Esophagus muscularis mucosa (tissue), 4 donors: ENCODE measurements at regions not wholly inside any gene's neighbourhood (a gene's known extent, or its start where the extent isn't known, plus 50 kb on each side); places are given as distances from the start of the nearest gene placed in this dataset.

Source experiments
- DNase-seq: peaks from one replicate; pipeline ENCODE4 v3.0.0-alpha.2; 2017; ENCODE audit errors: extremely low spot score
- H3K27ac ChIP-seq, 4 donors: fragments of 200-600 bp; sonication (generic); replicated peaks in 1 of 4; 1 replicate in 3 of 4; 2 replicates in 1 of 4; pipeline ENCODE4 v1.5.1; 2016 to 2019; ENCODE audit warnings: mild to moderate bottlenecking in 1 of 4
- H3K27me3 ChIP-seq, 4 donors: fragments of 200-600 bp; sonication (generic); one replicate each; pipeline versions ENCODE4 v1.5.1 to v1.6.0; 2016 to 2019
- H3K36me3 ChIP-seq, 4 donors: fragments of 200-600 bp; sonication (generic); one replicate each; pipeline ENCODE4 v1.5.1; 2016 to 2019
- H3K4me1 ChIP-seq, 4 donors: fragments of 200-600 bp; sonication (generic); one replicate each; pipeline ENCODE4 v1.5.1; 2016 to 2019
- H3K4me3 ChIP-seq, 4 donors: fragments of 200-600 bp; sonication (generic); 1 replicate in 2 of 4; 2 replicates in 2 of 4; pipeline ENCODE4 v1.5.1; 2016 to 2019; ENCODE audit warnings: mild to moderate bottlenecking in 4 of 4, moderate library complexity in 1 of 4
- H3K9me3 ChIP-seq, 4 donors: fragments of 200-600 bp; sonication (generic); 1 replicate in 3 of 4; 2 replicates in 1 of 4; pipeline ENCODE4 v1.5.1; 2016 to 2019
- EP300 ChIP-seq: sonication (generic); formaldehyde crosslinking; IDR thresholded peaks from one replicate; pipeline ENCODE4 v1.6.1; 2017; ENCODE audit warnings: antibody characterized with exemption
- POLR2A ChIP-seq: fragments of 450-650 bp; IDR thresholded peaks from one replicate; pipeline ENCODE4 v1.6.1; 2017; ENCODE audit warnings: antibody characterized with exemption, moderate library complexity, mild to moderate bottlenecking, low read depth
- POLR2AphosphoS5 ChIP-seq, 2 donors: sonication (generic); formaldehyde crosslinking; IDR thresholded peaks; one replicate each; pipeline ENCODE4 v1.6.1; 2017; ENCODE audit warnings: antibody characterized with exemption in 2 of 2
- WGBS: methylation state at CpG from one replicate; pipeline ENCODE4 v1.1.5; 2018; 5-methylcytosine and 5-hydroxymethylcytosine counted together
- intact Hi-C: fragments of 100-400 bp; cut with DNase I; formaldehyde crosslinking; loops from one replicate; pipeline ENCODE4 v1.15.1; 2023
- TF ChIP-seq, protein P1 (sequence below), 3 experiments: fragments of 200-600 bp in 2 of 3; fragments of 450-650 bp in 1 of 3; sonication (generic) in 2 of 3; IDR thresholded peaks; one replicate each; pipeline ENCODE4 v1.5.1; 2017 to 2019; ENCODE audit warnings: antibody characterized with exemption in 3 of 3, mild to moderate bottlenecking in 2 of 3, moderate library complexity in 1 of 3

GRCh38 chr3:139746481-139746880 is 68.7 kb upstream of the NMNAT3 start:
- Histone ChIP-seq H3K9me3 (peaks cover 0 to 8% (median 4%) of the 10 kb centered on the region in 4 donors), H3K4me3 (no peak overlapping the region), H3K36me3 (no peaks in the 10 kb centered on the region), H3K4me1 (no peaks in the 10 kb centered on the region), H3K27me3 (no peaks in the 10 kb centered on the region), H3K27ac (no peak overlapping the region)
- intact Hi-C loops = no loop called here
- no peak for DNase-seq
- TF ChIP-seq, protein P1, sequence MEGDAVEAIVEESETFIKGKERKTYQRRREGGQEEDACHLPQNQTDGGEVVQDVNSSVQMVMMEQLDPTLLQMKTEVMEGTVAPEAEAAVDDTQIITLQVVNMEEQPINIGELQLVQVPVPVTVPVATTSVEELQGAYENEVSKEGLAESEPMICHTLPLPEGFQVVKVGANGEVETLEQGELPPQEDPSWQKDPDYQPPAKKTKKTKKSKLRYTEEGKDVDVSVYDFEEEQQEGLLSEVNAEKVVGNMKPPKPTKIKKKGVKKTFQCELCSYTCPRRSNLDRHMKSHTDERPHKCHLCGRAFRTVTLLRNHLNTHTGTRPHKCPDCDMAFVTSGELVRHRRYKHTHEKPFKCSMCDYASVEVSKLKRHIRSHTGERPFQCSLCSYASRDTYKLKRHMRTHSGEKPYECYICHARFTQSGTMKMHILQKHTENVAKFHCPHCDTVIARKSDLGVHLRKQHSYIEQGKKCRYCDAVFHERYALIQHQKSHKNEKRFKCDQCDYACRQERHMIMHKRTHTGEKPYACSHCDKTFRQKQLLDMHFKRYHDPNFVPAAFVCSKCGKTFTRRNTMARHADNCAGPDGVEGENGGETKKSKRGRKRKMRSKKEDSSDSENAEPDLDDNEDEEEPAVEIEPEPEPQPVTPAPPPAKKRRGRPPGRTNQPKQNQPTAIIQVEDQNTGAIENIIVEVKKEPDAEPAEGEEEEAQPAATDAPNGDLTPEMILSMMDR (IDR thresholded peaks at IDR 0.05) = no peak
- no peak for TF ChIP-seq POLR2AphosphoS5 (IDR thresholded peaks at IDR 0.05)
- no peak for TF ChIP-seq POLR2A
- no peak for TF ChIP-seq EP300

GRCh38 chr3:139745831-139746230 is 68.1 kb upstream of the NMNAT3 start:
- H3K27me3 ChIP-seq = no peaks in the 10 kb centered on the region
- no peak overlapping the region for H3K27ac ChIP-seq
- intact Hi-C loops = no loop called here
- peaks cover 0 to 8% (median 4%) of the 10 kb centered on the region in 4 donors for H3K9me3 ChIP-seq
- H3K4me3 ChIP-seq = no peak overlapping the region
- TF ChIP-seq, protein P1 (IDR thresholded peaks at IDR 0.05) = no peak
- TF ChIP-seq POLR2A (no peak), EP300 (no peak), POLR2AphosphoS5 (IDR thresholded peaks at IDR 0.05) (no peak)
- WGBS = 63% methylated on average over 4 of the region's 4 CpGs
- no peaks in the 10 kb centered on the region for H3K36me3 ChIP-seq
- no peaks in the 10 kb centered on the region for H3K4me1 ChIP-seq
- DNase-seq = peak; percentile 24

GRCh38 chr3:139738697-139739096 is 60.9 kb upstream of the NMNAT3 start:
- DNase-seq = peak; percentile 79
- no peak overlapping the region for H3K4me3 ChIP-seq
- H3K27me3 ChIP-seq = no peaks in the 10 kb centered on the region
- TF ChIP-seq EP300 (no peak), POLR2AphosphoS5 (IDR thresholded peaks at IDR 0.05) (no peak), POLR2A (no peak)
- TF ChIP-seq, protein P1 (IDR thresholded peaks at IDR 0.05) = no peak
- no peaks in the 10 kb centered on the region for H3K9me3 ChIP-seq
- intact Hi-C loops = no loop called here
- H3K27ac ChIP-seq = no peak overlapping the region
- H3K4me1 ChIP-seq = no peaks in the 10 kb centered on the region
- WGBS = 88% methylated on average over 3 of the region's 3 CpGs
- no peaks in the 10 kb centered on the region for H3K36me3 ChIP-seq

- intact Hi-C loops = no loop called here
- H3K27me3 ChIP-seq = no peaks in the 10 kb centered on the region
- no peaks in the 10 kb centered on the region for H3K36me3 ChIP-seq
- H3K27ac ChIP-seq = no peak overlapping the region
- WGBS = 73% methylated on average over 7 of the region's 7 CpGs
- H3K4me1 ChIP-seq = no peaks in the 10 kb centered on the region
- no peaks in the 10 kb centered on the region for H3K9me3 ChIP-seq
- H3K4me3 ChIP-seq = no peak overlapping the region
- no peak for TF ChIP-seq EP300
- no peak for DNase-seq
These were observed 60.0 kb upstream of the NMNAT3 start for GRCh38 chr3:139737682-139738361.

- TF ChIP-seq POLR2A = no peak
- intact Hi-C loops = no loop called here
- H3K27ac ChIP-seq = no peak overlapping the region
- H3K4me3 ChIP-seq = no peak overlapping the region
- no peaks in the 10 kb centered on the region for H3K4me1 ChIP-seq
- 82% methylated on average over 6 of the region's 6 CpGs for WGBS
- no peaks in the 10 kb centered on the region for H3K9me3 ChIP-seq
- H3K36me3 ChIP-seq = no peaks in the 10 kb centered on the region
- DNase-seq = peak; percentile 91
- H3K27me3 ChIP-seq = peaks cover 0 to 5% (median 0%) of the 10 kb centered on the region in 4 donors
These were observed 57.4 kb upstream of the NMNAT3 start for GRCh38 chr3:139735191-139735590.

DNA sequence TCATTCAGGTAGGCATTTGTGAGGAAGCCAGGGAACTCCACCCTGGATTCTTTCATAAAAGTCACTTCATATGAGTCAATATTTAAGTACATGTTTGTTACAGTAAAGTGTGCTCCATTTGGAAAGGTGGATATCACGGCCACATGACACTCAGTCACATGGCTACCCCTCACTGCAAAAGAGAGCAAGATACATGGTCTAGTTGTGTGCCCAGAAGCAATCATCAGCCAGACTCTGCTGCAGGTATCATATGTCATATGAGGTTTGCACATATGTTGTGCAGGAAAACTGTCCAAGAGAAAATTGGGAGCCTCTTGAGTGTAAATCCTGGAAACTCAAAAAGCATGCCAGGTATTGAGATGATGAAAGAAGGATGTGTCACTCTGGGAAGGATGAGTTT is 55.0 kb upstream of the NMNAT3 start:
- no peaks in the 10 kb centered on the region for H3K4me1 ChIP-seq
- WGBS = 89% methylated on average over 1 of the region's 1 CpG
- peak; percentile 77 for DNase-seq
- TF ChIP-seq, protein P1 (IDR thresholded peaks at IDR 0.05) = no peak
- no peak for TF ChIP-seq POLR2AphosphoS5 (IDR thresholded peaks at IDR 0.05)
- no peak for TF ChIP-seq POLR2A
- TF ChIP-seq EP300 = no peak
- no peaks in the 10 kb centered on the region for H3K9me3 ChIP-seq
- intact Hi-C loops = no loop called here
- H3K27me3 ChIP-seq = peaks cover 0 to 5% (median 0%) of the 10 kb centered on the region in 4 donors
- no peaks in the 10 kb centered on the region for H3K36me3 ChIP-seq
- no peak overlapping the region for H3K4me3 ChIP-seq
- no peak overlapping the region for H3K27ac ChIP-seq
